HG03135 (cell line): ENCODE measurements at regions not wholly inside any gene's neighbourhood (a gene's known extent, or its start where the extent isn't known, plus 50 kb on each side); places are given as distances from the start of the nearest gene placed in this dataset.
A peak's percentile ranks its signal among the peaks of the same experiment; 100 is the strongest.
"Not testable (repeated sequence)": the region's sequence is repeated elsewhere in the genome, so short reads cannot be mapped to it uniquely, and the experiment has no call there.

ENCODE experiments used
- ATAC-seq: cut with Tn5 transposase; IDR thresholded peaks from one replicate; pipeline ENCODE4 v1.9.1; 2021; ENCODE audit warnings: mild to moderate bottlenecking, moderate library complexity; ENCODE audit not compliant: unreplicated experiment

GRCh38 chr7:106747804-106748203 lies 86.8 kb upstream of the CCDC71L start:
- ATAC-seq: no peak

- no peak for ATAC-seq
Measured at GRCh38 chr7:106749165-106749564, 88.2 kb upstream of the CCDC71L start.

GRCh38 chr7:106750773-106751172 lies 89.8 kb upstream of the CCDC71L start:
- no peak for ATAC-seq

GRCh38 chr7:106752367-106752766 lies 91.4 kb upstream of the CCDC71L start:
- ATAC-seq: no peak

GRCh38 chr7:106755024-106755423 lies 94.1 kb upstream of the CCDC71L start:
- ATAC-seq: not testable (repeated sequence)

GRCh38 chr7:106755641-106756040 lies 94.7 kb upstream of the CCDC71L start:
- ATAC-seq: no peak

- ATAC-seq: no peak
Measured at GRCh38 chr7:106756071-106756470, 95.1 kb upstream of the CCDC71L start.

- ATAC-seq: no peak
Measured at GRCh38 chr7:106756884-106757283, 95.9 kb upstream of the CCDC71L start.

- no peak for ATAC-seq
Measured at GRCh38 chr7:106757846-106758245, 96.9 kb upstream of the CCDC71L start.

GRCh38 chr7:106762845-106763244 lies 101.9 kb upstream of the CCDC71L start:
- ATAC-seq: not testable (repeated sequence)

GRCh38 chr7:106763717-106764116 lies 101.4 kb upstream of the PIK3CG start:
- ATAC-seq: no peak

GRCh38 chr7:106765727-106766355 lies 99.2 kb upstream of the PIK3CG start:
- ATAC-seq: no peak

GRCh38 chr7:106766551-106766950 lies 98.5 kb upstream of the PIK3CG start:
- ATAC-seq: no peak

- ATAC-seq: no peak
Measured at GRCh38 chr7:106767078-106767477, 98.0 kb upstream of the PIK3CG start.

GRCh38 chr7:106767498-106768323 lies 97.4 kb upstream of the PIK3CG start:
- peak; percentile 65 for ATAC-seq

- ATAC-seq: peak; percentile 80
Measured at GRCh38 chr7:106768324-106768751, 96.7 kb upstream of the PIK3CG start.

GRCh38 chr7:106770191-106770590 lies 94.9 kb upstream of the PIK3CG start:
- no peak for ATAC-seq

- no peak for ATAC-seq
Measured at GRCh38 chr7:106772655-106773108, 92.4 kb upstream of the PIK3CG start.

- no peak for ATAC-seq
Measured at GRCh38 chr7:106773228-106773627, 91.9 kb upstream of the PIK3CG start.

GRCh38 chr7:106773721-106774120 lies 91.4 kb upstream of the PIK3CG start:
- ATAC-seq: no peak

GRCh38 chr7:106774213-106774767 lies 90.8 kb upstream of the PIK3CG start:
- no peak for ATAC-seq
